Transverse colon (tissue), 4 donors: ENCODE measurements at regions not wholly inside any gene's neighbourhood (a gene's known extent, or its start where the extent isn't known, plus 50 kb on each side); places are given as distances from the start of the nearest gene placed in this dataset.

Experiments used
- POLR2A ChIP-seq: fragments of 450-650 bp; IDR thresholded peaks from one replicate; pipeline ENCODE4 v1.6.1; 2016; ENCODE audit warnings: antibody characterized with exemption, mild to moderate bottlenecking, moderate library complexity
- POLR2AphosphoS5 ChIP-seq, 3 donors: sonication (generic); formaldehyde crosslinking; IDR thresholded peaks; one replicate each; pipeline ENCODE4 v1.6.1; 2016; ENCODE audit warnings: antibody characterized with exemption in 3 of 3
- TF ChIP-seq, protein P1 (sequence below), 5 experiments: fragments of 200-600 bp in 3 of 5; fragments of 450-650 bp in 2 of 5; sonication (generic) in 3 of 5; IDR thresholded peaks; 1 replicate in 2 of 5; 2 replicates in 3 of 5; pipeline ENCODE4 v1.5.1; 2016 to 2017; ENCODE audit warnings: antibody characterized with exemption in 5 of 5, inconsistent platforms in 3 of 5, mild to moderate bottlenecking in 2 of 5, moderate library complexity in 1 of 5

DNA sequence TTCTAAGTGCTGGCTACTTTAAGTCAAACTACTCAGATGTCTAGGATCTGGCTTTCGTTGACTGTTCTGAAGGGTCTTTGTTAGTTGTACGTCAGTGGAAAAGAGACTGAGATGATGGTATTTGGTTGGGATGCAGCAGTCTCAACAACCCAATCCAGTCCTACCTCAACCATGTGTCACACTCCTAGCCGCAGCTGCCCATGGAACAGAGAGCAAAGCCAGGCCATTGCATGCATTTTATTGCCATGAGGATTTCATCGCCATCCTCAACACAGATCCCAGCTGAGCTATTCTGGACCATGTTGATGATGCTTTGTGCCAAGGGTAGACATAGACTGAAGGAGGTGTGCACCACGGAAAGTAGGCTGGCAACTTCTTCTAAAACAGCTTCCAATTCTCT is 97.3 kb upstream of the STK39 start:
- TF ChIP-seq, protein P1, sequence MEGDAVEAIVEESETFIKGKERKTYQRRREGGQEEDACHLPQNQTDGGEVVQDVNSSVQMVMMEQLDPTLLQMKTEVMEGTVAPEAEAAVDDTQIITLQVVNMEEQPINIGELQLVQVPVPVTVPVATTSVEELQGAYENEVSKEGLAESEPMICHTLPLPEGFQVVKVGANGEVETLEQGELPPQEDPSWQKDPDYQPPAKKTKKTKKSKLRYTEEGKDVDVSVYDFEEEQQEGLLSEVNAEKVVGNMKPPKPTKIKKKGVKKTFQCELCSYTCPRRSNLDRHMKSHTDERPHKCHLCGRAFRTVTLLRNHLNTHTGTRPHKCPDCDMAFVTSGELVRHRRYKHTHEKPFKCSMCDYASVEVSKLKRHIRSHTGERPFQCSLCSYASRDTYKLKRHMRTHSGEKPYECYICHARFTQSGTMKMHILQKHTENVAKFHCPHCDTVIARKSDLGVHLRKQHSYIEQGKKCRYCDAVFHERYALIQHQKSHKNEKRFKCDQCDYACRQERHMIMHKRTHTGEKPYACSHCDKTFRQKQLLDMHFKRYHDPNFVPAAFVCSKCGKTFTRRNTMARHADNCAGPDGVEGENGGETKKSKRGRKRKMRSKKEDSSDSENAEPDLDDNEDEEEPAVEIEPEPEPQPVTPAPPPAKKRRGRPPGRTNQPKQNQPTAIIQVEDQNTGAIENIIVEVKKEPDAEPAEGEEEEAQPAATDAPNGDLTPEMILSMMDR (IDR thresholded peaks at IDR 0.05), result no peak
- TF ChIP-seq POLR2AphosphoS5 (IDR thresholded peaks at IDR 0.05), result no peak
- TF ChIP-seq POLR2A, result no peak
